ENCODE measurements at regions not wholly inside any gene's neighbourhood (a gene's known extent, or its start where the extent isn't known, plus 50 kb on each side); places are given as distances from the start of the nearest gene placed in this dataset.

GRCh38 chr9:99725852-99726251, 95.8 kb upstream of the NR4A3 start:
- H2BK20ac ChIP-seq (ENCODE audit: low read length) = no peak overlapping the region
- H3K79me2 ChIP-seq (ENCODE audit: control insufficient read depth in 1 of 2, insufficient read depth in 2 of 2, low read length in 2 of 2) = no peaks in the 10 kb centered on the region
- peaks cover 3 to 12% (median 5%) of the 10 kb centered on the region in 4 experiments; a peak in 4 of 7 replicates for H3K4me1 ChIP-seq (replicated peaks in 1 of 4; ENCODE audit: control insufficient read depth in 3 of 4, insufficient read depth in 4 of 4, low read length in 3 of 4)
- no peak overlapping the region for H2AK5ac ChIP-seq (ENCODE audit: low read depth, low read length)
- no peaks in the 10 kb centered on the region; the same call in 1 of the 2 replicates for H3K23me2 ChIP-seq (ENCODE audit: low read depth, low read length)
- peaks cover 0 to under 1% of the 10 kb centered on the region in 2 experiments; a peak in 1 of 4 replicates for H3K9me3 ChIP-seq (ENCODE audit: insufficient read depth in 2 of 2, low read depth in 1 of 2, low read length in 1 of 2)
- H3K36me3 ChIP-seq (ENCODE audit: control insufficient read depth in 2 of 4, insufficient read depth in 4 of 4, low read length in 3 of 4) = no peaks in the 10 kb centered on the region; a peak in 1 of 8 replicates
- no peak overlapping the region for H2BK5ac ChIP-seq (ENCODE audit: low read depth, low read length)
- no peak overlapping the region for H4K5ac ChIP-seq (ENCODE audit: insufficient read length, low read depth, low read length)
- H3K4me3 ChIP-seq (ENCODE audit: extremely low read depth in 1 of 4, insufficient read depth in 2 of 4, low read depth in 3 of 4, low read length in 4 of 4) = no peak overlapping the region
- H3K4me2 ChIP-seq (ENCODE audit: insufficient read depth in 1 of 2, low read depth in 2 of 2, low read length in 2 of 2) = no peak overlapping the region
- H3K4ac ChIP-seq (replicated peaks; ENCODE audit: insufficient read length, low read depth, low read length) = no peak overlapping the region
- no peak overlapping the region for H3K23ac ChIP-seq (ENCODE audit: insufficient read length)
- no peak overlapping the region for H3K27ac ChIP-seq (ENCODE audit: low read depth, low read length)
- no peak overlapping the region for H2BK15ac ChIP-seq (ENCODE audit: low read length)
- no peaks in the 10 kb centered on the region for H3K27me3 ChIP-seq (replicated peaks in 1 of 4; ENCODE audit: control insufficient read depth in 3 of 4, extremely low read depth in 1 of 4, insufficient read depth in 3 of 4, low read length in 3 of 4)
- no peak overlapping the region for H2BK120ac ChIP-seq (replicated peaks; ENCODE audit: low read depth, low read length)
- ChIA-PET POLR2A (ENCODE audit: partially characterized antibody) (no interaction called here), CTCF (ENCODE audit: partially characterized antibody) (interaction anchor here (0.5 to 1.0 kb wide), 3 partner anchors 36 to 495 kb away, joined by 3 read pairs; no protein-coding TSS in a partner anchor)
- H3K56ac ChIP-seq (replicated peaks; ENCODE audit: insufficient read length, low read depth, low read length) = no peak overlapping the region
- no peak overlapping the region for H3K18ac ChIP-seq (ENCODE audit: extremely low read depth, low read length)
- no peaks in the 10 kb centered on the region for H4K20me1 ChIP-seq (replicated peaks in 1 of 2; ENCODE audit: control insufficient read depth in 1 of 2, insufficient read depth in 2 of 2, low read length in 2 of 2)
- H2AFZ ChIP-seq (ENCODE audit: low read length) = no peak overlapping the region
- H3K14ac ChIP-seq (ENCODE audit: insufficient read length) = no peak overlapping the region
- no peaks in the 10 kb centered on the region for H3K79me1 ChIP-seq (ENCODE audit: low read depth, low read length)
- no peak overlapping the region for H4K91ac ChIP-seq (replicated peaks; ENCODE audit: insufficient read length, low read length)
- H3K9ac ChIP-seq (replicated peaks in 1 of 4; ENCODE audit: extremely low read depth in 1 of 4, low read depth in 3 of 4, low read length in 3 of 4) = no peak overlapping the region
- no peak overlapping the region for H4K8ac ChIP-seq (ENCODE audit: extremely low read depth, insufficient read depth, low read length)
- DNase-seq (ENCODE audit: low read depth in 1 of 2, low spot score in 2 of 2) (no peak), FAIRE-seq (no peak)
- H2BK12ac ChIP-seq (ENCODE audit: low read depth, low read length) = no peak overlapping the region
- TF ChIP-seq EZH2 (IDR thresholded peaks at IDR 0.05; ENCODE audit: low read depth, low read length, severe bottlenecking) (no peak), ZNF274 (IDR thresholded peaks at IDR 0.05; ENCODE audit: borderline replicate concordance, extremely low read depth, low read length) (no peak), E2F6 (IDR thresholded peaks at IDR 0.05) (no peak), NANOG (IDR thresholded peaks at IDR 0.05; ENCODE audit: insufficient read depth, low read depth, low read length, poor library complexity, severe bottlenecking) (no peak), CREB1 (IDR thresholded peaks at IDR 0.05) (no peak), CEBPB (IDR thresholded peaks at IDR 0.05; ENCODE audit: low read depth, low read length) (no peak), HDAC6 (IDR thresholded peaks at IDR 0.05; ENCODE audit: low read depth, low read length) (no peak), TAF1 (IDR thresholded peaks at IDR 0.05; ENCODE audit: low read depth, low read length) (no peak), SIRT6 (IDR thresholded peaks at IDR 0.05; ENCODE audit: low read length) (no peak), SIN3A (conservative IDR thresholded peaks at IDR 0.05 in 1 of 2, IDR thresholded peaks at IDR 0.05 in 1 of 2; ENCODE audit: low read depth in 1 of 2, low read length in 2 of 2) (no peak), SIX5 (IDR thresholded peaks at IDR 0.05; ENCODE audit: low read depth, low read length) (no peak), TBP (IDR thresholded peaks at IDR 0.05; ENCODE audit: low read depth, low read length) (no peak), RXRA (IDR thresholded peaks at IDR 0.05; ENCODE audit: insufficient read depth, low read depth, low read length) (no peak), ATF2 (IDR thresholded peaks at IDR 0.05; ENCODE audit: low read length) (no peak)
